Inflammatory macrophage (primary cell): ENCODE measurements at regions not wholly inside any gene's neighbourhood (a gene's known extent, or its start where the extent isn't known, plus 50 kb on each side); places are given as distances from the start of the nearest gene placed in this dataset.

Source experiments
- DNase-seq, 2 donors: peaks; one replicate each; pipeline ENCODE4 v3.0.0-alpha.2; 2020 to 2022

DNA sequence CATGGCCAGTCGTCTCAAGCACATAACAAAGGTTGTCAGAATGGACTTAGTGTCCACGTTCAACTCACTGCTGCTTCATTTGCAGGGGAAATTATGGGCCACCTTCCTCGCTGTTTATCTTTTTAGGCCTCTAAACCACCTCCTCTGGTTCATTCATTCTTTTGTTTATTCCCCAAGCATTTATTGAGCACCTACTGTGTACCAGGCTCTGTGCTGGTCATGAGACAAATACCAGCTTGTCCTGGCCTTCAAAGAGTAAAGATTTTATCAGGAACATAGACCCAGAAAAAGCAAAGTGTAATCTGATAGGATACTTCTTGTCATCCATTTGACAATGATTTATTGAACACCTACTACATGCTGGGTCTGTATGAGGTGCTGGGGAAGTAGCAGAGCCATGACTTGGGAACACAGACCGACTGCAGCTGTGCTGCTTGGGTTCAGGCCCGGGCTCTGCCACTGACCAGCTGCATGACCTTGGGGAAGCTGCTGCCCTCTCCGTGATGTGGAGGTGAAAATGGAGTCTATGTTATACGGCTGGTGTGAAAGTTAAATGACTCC lies 63.4 kb upstream of the SLC6A6 start:
- DNase-seq = no peak

DNA sequence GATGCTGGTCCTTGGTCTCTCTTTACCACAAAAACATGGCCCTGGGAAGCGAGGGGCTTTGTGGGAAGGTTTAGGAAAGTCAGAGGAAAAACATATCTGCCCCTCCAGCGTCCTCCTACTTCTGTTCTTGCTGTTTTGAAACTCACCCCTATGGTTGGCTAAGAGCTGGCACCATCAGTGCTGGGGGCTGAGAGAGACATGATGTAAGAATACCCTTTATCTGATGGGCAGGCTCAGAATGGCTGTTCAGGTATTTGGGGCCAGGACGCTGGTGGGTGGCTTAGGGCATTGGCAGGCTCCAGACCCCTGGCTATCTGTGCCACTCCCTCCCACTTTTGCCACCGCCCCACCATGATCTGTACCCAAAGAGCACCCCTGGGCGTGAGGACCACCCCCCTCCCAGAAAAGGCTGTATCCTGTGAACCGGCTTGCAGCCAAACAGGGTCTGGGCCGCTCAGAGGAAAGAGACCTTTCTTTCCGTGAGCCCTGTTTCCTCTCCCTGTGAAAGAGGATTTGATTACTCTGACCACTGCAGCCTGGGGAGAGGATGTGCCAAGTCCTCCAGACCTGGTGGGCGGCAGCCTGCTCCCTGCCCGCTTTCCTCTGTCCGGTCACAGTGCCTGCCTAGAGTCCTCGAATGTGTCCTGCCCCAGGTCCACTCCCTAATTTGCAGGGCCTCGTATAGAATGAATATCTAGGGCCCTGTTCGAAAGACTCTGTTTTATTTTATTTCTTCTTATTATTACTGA lies 61.3 kb upstream of the SLC6A6 start:
- DNase-seq = peak; percentile 32 to 58

DNA sequence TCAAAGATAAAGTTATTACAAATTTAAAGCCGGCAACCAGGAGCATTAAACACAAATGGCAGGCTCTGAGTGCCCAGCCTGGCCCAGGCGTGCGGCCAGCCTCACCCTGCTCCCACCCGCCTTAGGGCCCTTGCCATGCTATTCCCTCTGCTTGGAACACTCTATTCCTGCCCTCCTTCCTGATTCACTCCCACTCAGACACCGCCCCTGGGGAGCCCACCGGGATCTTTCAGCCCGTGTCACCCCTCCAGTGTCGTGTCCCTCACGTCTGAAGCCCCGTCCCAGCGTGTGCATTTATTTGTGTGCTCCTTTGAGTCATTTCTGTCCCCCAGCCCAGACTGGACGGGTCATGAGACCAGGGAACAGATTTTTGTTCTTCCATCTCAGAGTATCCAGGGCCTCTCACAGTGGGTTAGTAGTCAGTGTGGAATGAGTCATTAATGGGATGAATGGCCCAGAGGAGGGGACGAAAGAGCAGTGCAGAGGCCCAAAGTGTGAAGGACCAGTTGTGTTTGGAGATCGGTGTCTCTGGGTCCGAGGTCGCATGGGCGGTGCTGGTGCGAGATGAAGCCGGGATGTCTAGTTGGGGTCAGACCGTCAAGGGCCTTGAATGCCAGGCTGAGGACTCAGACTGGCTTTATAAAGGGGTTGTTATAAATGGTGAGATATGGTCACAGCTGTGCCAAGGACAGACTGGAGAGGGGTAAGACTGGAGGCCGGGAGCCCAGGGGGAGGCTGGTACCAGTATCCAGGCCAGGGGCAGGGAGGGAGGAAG lies 58.9 kb upstream of the SLC6A6 start:
- no peak for DNase-seq

DNA sequence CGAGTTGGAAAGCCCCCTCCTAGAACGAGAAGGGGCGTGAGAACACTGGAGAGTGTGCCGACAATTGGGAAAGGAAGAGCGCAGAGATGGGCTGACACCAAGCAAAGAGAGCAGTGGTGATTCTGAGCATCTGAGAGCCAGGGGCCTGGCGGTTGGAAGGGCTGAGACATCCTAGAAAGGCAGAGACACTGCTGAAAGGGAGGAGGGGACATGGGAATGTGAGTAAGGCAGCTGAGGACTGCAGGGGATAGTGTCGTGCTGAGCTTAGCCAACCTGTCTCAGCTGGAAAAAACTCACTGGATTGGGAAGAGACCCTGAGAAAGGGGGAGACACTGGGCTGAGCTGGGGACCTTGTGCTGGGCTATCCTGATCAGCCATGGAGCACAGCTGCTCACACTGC lies 58.1 kb upstream of the SLC6A6 start:
- DNase-seq = no peak

DNA sequence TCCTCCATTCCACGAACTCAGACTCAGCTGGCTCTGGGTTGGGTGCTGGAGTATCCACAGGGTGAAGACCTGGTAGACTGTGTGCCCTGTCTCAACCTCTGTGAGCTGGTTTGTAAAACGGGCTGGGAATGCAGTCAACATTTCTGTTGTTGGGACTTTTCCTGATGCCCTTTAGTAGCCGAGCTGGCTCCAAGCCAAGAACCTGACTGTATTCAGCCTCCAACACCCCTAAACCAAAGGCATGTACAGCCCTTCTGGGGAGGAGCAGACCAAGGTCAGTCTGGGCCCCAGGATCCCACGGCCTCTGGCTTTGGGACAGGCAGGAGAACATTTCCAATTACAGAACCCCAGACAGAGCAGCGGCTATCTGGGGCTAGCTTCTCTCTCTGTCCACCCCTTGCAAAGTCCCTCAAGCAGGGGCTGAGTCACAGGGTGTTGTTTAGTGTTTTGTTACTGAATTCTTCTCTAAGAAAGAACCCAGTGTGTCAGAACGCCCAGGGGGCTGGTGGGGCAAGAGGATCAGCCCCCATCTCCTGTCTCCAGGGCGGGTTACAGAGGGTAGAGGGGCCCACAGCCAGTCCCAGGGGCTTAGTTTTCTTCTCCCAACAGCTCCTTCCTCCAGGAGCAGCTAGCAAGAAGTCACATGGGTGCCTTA lies 56.8 kb upstream of the SLC6A6 start:
- no peak for DNase-seq

DNA sequence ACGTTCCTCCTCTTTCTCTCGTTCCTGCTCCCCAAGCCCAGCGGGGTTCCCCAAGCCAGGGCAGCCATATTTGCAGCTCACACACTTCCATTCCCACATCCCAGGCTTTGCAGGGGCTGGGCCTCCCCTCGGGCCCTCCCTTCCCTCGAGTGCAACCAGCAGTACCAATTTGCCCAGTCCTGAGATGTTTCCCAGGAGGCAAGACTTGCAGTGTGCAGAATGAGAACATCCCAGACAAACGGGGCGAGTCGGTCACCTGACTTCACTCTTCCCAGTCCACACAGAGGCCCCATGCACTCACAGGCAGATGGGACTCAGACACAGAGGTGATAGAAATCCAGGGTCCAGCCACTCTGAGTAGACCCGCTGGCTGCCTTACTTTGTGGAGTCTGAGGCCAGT lies 56.2 kb upstream of the SLC6A6 start:
- DNase-seq = no peak

DNA sequence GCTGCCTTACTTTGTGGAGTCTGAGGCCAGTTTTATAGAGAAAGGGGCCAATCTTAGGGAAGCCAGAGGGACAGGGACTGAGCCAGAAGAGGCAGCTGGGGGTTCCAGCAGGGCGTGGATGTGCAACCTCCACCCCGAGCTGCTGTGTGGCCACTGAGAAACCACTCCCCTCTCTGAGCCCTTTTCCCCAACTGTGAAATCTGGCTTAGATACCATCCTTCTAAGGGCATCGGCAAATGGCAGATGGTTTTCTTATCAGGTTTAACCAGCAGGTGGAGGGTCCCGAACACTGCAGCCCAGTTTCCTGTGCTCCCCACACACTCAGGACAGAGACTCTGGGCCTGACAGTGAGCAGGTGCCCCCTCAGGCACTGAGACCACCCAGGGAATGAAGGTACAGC lies 55.8 kb upstream of the SLC6A6 start:
- no peak for DNase-seq

DNA sequence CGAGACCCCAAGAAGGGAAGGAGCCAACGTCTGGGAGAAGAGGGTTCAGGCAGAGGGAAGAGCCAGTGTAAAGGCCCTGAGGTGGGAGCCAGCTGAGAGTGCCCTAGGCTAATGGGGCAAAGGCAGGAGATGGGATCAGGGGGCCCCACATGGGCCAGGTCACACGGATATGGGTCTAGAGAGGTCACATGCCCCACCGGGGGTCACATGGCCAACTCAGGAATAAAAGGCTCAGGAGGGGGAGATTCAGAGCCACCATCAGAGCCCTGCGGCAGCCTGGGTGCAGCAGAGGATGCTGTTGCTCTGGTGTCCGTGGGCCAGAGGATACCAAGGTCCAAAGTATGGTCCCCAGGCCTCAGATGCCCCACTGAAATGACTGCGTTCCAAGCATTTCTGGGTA lies 55.3 kb upstream of the SLC6A6 start:
- no peak for DNase-seq

DNA sequence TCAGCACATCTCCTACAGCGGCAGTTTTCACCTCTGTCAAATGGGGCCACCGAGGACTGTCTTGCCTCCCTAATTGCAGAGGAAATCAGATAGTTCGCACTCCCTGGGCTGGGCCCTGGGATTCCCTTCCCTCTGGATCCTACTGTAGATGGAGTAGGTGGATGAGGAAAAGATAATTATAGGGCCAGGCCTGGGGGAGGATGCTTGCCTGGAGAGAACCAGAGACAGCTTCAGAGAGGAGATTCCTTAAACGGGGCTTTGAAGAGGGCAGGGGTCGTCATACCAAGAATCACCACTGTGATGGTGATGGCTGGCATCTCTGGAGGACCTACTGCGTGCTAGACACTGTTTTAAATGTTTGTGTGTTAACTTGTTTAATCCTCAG lies 50.8 kb upstream of the SLC6A6 start:
- DNase-seq = no peak

DNA sequence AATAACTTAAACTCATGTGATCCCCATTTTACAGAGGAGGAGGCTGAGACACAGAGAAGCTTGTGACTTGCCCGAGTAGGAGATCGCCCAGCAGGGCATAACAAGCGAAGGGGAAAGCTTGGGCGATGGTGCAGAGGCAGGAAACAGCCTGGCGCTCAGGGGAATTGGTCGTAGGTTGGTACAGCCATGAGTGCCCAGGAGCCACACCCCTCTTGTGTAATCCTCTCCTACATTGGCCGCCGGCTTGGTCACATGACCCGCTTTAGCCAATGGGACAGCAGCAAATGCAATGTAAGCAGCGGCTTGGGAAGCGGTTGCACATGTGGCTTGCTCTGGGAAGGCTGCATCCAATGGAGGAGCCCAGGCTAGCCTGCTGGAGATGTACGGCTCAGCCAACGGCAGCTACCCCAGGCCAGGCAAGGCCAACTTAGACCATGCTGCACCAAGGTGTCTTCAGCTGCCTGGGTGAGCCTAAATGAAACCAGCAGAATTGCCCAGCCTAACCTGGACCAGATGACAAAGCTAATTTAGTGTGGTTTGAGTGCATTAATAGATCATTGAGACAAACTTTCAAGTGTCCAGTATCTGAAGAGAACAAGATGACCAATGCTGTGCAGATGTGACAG lies 50.3 kb upstream of the SLC6A6 start:
- peak; percentile 16 to 51 for DNase-seq
